SK-N-MC (cell line): ENCODE measurements at regions not wholly inside any gene's neighbourhood (a gene's known extent, or its start where the extent isn't known, plus 50 kb on each side); places are given as distances from the start of the nearest gene placed in this dataset.

ENCODE experiments used
- FOXP2 ChIP-seq: optimal IDR thresholded peaks from 2 replicates; pipeline ENCODE3; 2011; ENCODE audit warnings: mild to moderate bottlenecking, moderate library complexity; ENCODE audit not compliant: insufficient read depth; ENCODE audit errors: extremely low read length, control extremely low read depth
- POLR2AphosphoS5 ChIP-seq: IDR thresholded peaks from 2 replicates; pipeline ENCODE4 v1.6.1; 2012; ENCODE audit warnings: mild to moderate bottlenecking, low read depth, low read length, borderline replicate concordance

- TF ChIP-seq FOXP2 (no peak), POLR2AphosphoS5 (no peak)
Observed at GRCh38 chr5:5077236-5077635, 62.9 kb upstream of the ADAMTS16 start.
